G401 (cell line): ENCODE measurements at regions not wholly inside any gene's neighbourhood (a gene's known extent, or its start where the extent isn't known, plus 50 kb on each side); places are given as distances from the start of the nearest gene placed in this dataset.
"Not testable (repeated sequence)": the region's sequence is repeated elsewhere in the genome, so short reads cannot be mapped to it uniquely, and the experiment has no call there.

Experiments
- DNase-seq: peaks from one replicate; pipeline ENCODE4 v3.0.0-alpha.2; 2015; ENCODE audit warnings: low spot score
- in situ Hi-C: cut with HindIII; loops from 2 replicates; pipeline ENCODE4 v1.10.0; 2016; ENCODE audit warnings: low sequenced_read_pairs, mixed read lengths

- no peak for DNase-seq
- in situ Hi-C loops = no loop called here
Observed at GRCh38 chr2:88959480-88960204, 268.2 kb downstream of the RPIA start.

DNA sequence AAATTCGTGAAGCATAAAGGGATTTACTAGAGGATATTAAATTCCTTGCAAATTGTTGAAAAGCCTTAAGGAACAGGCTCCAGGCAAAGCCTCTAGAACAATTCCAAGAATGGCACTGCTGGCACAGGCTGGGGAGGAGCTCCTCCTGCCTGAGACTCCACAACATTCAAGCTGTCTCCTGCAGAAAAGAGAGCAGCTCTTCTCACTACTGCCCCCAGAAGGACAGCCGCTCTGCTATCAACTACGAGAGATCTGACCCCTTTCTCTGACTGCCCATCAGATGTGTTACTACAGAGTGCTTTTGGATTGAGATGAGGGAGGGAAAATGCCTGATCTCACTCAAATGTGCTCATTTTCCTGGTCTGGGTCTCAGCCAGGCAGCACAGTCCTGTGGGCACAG, 269.9 kb downstream of the RPIA start:
- in situ Hi-C loops, DNase-seq: not testable (repeated sequence)

DNA sequence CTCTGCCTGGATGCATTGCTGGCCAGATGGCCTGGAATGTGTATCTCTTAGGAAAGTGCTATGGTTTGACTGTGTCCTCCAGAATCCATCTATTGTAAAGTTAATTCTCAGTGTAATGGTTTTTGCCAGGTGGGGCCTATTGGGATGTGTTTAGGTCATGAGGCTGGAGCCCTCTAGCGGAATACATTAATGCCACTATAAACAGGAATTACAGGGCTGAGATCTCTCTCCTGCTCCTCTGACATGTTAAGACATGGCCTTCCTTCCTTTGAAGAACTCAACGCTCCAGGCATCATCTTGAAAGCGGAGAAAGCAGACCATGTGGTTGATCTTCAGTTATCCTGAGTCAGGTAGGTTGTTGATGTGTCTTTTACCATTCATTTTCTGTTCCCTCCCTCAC, 276.4 kb downstream of the RPIA start:
- DNase-seq = no peak

GRCh38 chr2:88978011-88978410, 286.5 kb downstream of the RPIA start:
- in situ Hi-C loops, DNase-seq: not testable (repeated sequence)

More for the DNA sequence above, 276.4 kb downstream of the RPIA start:
- in situ Hi-C loops = no loop called here

- in situ Hi-C loops = not testable (repeated sequence)
Observed at GRCh38 chr2:88978446-88978845, 287.0 kb downstream of the RPIA start.

DNA sequence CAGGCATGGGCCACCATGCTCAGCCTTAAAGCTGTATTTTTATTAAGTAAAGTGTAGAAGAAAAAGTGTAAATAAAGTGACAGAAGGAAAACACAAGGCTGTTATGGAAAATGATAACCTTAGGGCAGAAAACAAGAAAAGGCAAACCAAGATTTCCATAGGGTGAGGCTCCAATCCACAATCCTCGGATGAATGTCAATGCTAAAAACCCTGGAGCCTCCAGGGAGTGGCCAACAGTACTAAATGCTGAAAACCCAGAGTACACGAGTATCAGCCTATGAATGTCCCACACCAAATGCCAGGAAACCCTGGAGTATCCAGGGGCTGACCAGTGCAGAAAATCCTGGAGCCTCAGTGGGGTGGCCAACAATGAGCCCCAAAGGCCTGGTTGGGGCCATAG, 292.6 kb downstream of the RPIA start:
- in situ Hi-C loops, DNase-seq: not testable (repeated sequence)

More at GRCh38 chr2:88978446-88978845, 287.0 kb downstream of the RPIA start:
- not testable (repeated sequence) for DNase-seq

GRCh38 chr2:88986721-88987330, 295.4 kb downstream of the RPIA start:
- in situ Hi-C loops, DNase-seq: not testable (repeated sequence)

- in situ Hi-C loops, DNase-seq: not testable (repeated sequence)
Observed at GRCh38 chr2:88988617-88989016, 297.1 kb downstream of the RPIA start.

- in situ Hi-C loops, DNase-seq: not testable (repeated sequence)
Observed at GRCh38 chr2:88992819-88993218, 301.3 kb downstream of the RPIA start.

- DNase-seq, in situ Hi-C loops: not testable (repeated sequence)
Observed at GRCh38 chr2:88994856-88995255, 303.4 kb downstream of the RPIA start.

- in situ Hi-C loops, DNase-seq: not testable (repeated sequence)
Observed at GRCh38 chr2:88996588-88996987, 305.1 kb downstream of the RPIA start.

- in situ Hi-C loops = no loop called here
- DNase-seq = no peak
Observed at GRCh38 chr2:88999365-88999764, 307.9 kb downstream of the RPIA start.

- DNase-seq = no peak
- in situ Hi-C loops = no loop called here
Observed at GRCh38 chr2:89000235-89000634, 308.8 kb downstream of the RPIA start.

GRCh38 chr2:89004238-89004637, 312.8 kb downstream of the RPIA start:
- DNase-seq, in situ Hi-C loops: not testable (repeated sequence)

DNA sequence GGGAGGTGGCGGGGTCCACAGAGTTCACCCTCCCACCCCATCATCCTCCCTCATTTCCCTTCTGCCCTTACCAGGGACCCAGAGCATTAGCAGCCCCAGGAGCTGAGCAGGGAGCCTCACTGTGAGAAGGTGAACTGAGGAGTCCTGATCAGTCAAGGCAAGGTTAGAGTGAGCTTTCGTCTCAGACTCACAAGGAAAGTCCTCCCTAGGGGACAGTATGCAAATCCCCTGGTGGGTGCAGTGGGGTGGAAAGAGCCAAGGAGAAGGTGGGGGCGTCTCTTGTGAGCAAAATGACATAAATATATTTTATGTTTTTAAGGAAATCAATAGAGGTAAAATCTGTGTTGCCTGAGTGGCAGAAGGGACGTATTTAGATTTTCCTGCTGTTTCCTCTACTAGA, 329.1 kb downstream of the RPIA start:
- DNase-seq, in situ Hi-C loops: not testable (repeated sequence)

- not testable (repeated sequence) for DNase-seq
Observed at GRCh38 chr2:89026296-89026695, 334.8 kb downstream of the RPIA start.

DNA sequence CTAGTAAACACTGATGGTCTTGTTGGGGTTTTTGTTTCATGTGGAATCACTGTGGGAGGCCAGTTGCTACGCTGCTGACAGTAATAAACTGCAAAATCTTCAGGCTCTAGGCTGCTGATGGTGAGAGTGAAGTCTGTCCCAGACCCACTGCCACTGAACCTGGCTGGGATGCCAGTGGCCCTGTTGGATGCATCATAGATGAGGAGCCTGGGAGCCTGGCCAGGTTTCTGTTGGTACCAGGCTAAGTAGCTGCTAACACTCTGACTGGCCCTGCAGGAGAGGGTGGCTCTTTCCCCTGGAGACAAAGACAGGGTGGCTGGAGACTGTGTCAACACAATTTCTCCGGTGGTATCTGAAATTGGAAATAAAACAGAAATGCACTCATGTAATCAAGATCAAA, 335.6 kb downstream of the RPIA start:
- in situ Hi-C loops, DNase-seq: not testable (repeated sequence)

More at GRCh38 chr2:89026296-89026695, 334.8 kb downstream of the RPIA start:
- in situ Hi-C loops = not testable (repeated sequence)

DNA sequence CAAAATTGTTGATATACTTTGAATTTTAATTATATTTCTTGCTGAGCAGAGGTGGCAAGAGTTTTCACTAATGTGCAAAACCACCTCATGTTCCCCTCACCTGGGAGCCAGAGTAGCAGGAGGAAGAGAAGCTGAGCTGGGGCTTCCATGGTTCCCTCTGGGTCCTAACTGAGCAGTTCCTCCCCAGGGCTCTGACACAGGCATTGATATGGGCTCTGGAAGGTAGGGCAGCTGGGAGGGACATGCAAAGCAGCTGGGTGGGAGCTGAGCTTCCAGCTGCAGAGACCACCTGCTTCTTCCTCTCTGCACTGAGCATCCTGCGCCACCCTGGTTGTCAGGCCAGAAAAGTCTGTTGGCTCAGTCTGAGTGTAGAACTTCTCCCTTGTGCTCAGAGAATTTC, 336.1 kb downstream of the RPIA start:
- DNase-seq, in situ Hi-C loops: not testable (repeated sequence)

DNA sequence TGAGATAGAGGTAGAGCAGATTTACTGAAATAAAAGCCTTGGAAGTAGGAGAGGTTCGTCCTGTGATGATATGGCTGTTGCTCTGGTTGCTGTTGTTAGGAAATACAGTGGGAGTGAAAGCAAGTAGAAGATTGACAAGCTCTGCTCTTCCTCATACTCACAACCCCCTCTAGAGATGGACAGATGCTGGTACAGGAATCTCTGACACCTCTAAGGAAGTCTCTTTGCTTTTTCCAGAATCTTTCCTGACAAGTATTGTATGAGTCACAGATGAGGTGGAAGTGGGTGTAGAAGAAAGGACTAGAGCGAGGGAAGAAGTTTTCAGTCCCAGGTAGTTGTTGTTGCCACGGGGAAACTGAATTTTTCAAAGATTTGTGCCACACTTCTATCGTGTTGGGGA, 337.8 kb downstream of the RPIA start:
- DNase-seq, in situ Hi-C loops: not testable (repeated sequence)
